SK-MEL-5 (cell line): ENCODE measurements at regions not wholly inside any gene's neighbourhood (a gene's known extent, or its start where the extent isn't known, plus 50 kb on each side); places are given as distances from the start of the nearest gene placed in this dataset.
"Not testable (repeated sequence)": the region's sequence is repeated elsewhere in the genome, so short reads cannot be mapped to it uniquely, and the experiment has no call there.

Source experiments
- DNase-seq: peaks from one replicate; pipeline ENCODE4 v3.0.0-alpha.2; 2016; ENCODE audit warnings: low read depth, low spot score
- in situ Hi-C: cut with HindIII; loops from 2 replicates; pipeline ENCODE4 v1.10.0; 2016; ENCODE audit warnings: low sequenced_read_pairs, high pct_unique_total_duplicates, low pct_unique_long_range_greater_than_20kb

- DNase-seq, in situ Hi-C loops: not testable (repeated sequence)
Observed at GRCh38 chr16:88332921-88333825, 49.6 kb upstream of the ZNF469 start.
